Upper lobe of right lung (tissue), 1 donor: ENCODE measurements at regions not wholly inside any gene's neighbourhood (a gene's known extent, or its start where the extent isn't known, plus 50 kb on each side); places are given as distances from the start of the nearest gene placed in this dataset.

Experiments used
- ATAC-seq: fragments of 200-7000 bp; cut with Tn5 transposase; one replicate; pipeline ENCODE4 v1.9.1; 2020; ENCODE audit warnings: mild to moderate bottlenecking, moderate library complexity
- DNase-seq: peaks from one replicate; pipeline ENCODE4 v3.0.0-alpha.2; 2020
- H3K27ac ChIP-seq: fragments of 200-600 bp; one replicate; pipeline ENCODE4 v1.8.0; 2022
- H3K27me3 ChIP-seq: fragments of 200-600 bp; one replicate; pipeline ENCODE4 v1.8.0; 2022; ENCODE audit warnings: mild to moderate bottlenecking
- H3K36me3 ChIP-seq: fragments of 200-600 bp; one replicate; pipeline ENCODE4 v1.8.0; 2022
- H3K4me1 ChIP-seq: fragments of 200-600 bp; one replicate; pipeline ENCODE4 v1.8.0; 2022
- H3K4me3 ChIP-seq: fragments of 200-600 bp; one replicate; pipeline ENCODE4 v1.8.0; 2022; ENCODE audit warnings: mild to moderate bottlenecking
- H3K9me3 ChIP-seq: fragments of 200-600 bp; one replicate; pipeline ENCODE4 v1.8.0; 2022
- CTCF ChIP-seq: fragments of 200-600 bp; IDR thresholded peaks from one replicate; pipeline ENCODE4 v1.8.0; 2022; ENCODE audit warnings: antibody characterized with exemption
- intact Hi-C: fragments of 100-400 bp; cut with DNase I; formaldehyde crosslinking; loops from one replicate; pipeline ENCODE4 v1.11.0; 2022
- donor health status: DM: no; HTN: yes; CAD: no; lungs with severe emphysema.

DNA sequence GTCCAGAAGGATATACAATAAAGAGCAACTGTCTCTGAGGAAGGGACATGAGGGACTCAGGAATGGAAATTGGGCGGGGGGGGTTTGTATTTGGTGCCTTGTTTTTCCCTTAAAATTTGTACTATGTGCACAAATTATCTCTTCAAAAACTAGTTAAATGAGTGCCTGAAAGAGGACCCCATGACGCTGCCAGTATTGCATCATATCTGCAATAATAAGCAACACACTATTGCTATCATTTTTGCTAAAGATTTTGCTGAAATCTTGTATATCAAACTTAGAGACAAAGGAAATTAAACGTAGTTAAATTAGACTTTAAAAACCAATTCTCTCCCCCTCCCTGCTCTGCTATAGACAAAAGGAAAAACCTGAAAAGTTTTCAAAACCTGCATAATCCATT is 89.7 kb upstream of the SLC30A5 start:
- ATAC-seq (no peak), DNase-seq (no peak)
- Histone ChIP-seq H3K27ac (no peak overlapping the region), H3K36me3 (no peaks in the 10 kb centered on the region), H3K4me1 (no peaks in the 10 kb centered on the region), H3K27me3 (no peaks in the 10 kb centered on the region), H3K4me3 (no peak overlapping the region), H3K9me3 (no peaks in the 10 kb centered on the region)
- no peak for TF ChIP-seq CTCF
- intact Hi-C loops = no loop called here

GRCh38 chr5:69004676-69005075 is 89.1 kb upstream of the SLC30A5 start:
- ATAC-seq (no peak), DNase-seq (no peak)
- Histone ChIP-seq H3K9me3 (no peaks in the 10 kb centered on the region), H3K27ac (no peak overlapping the region), H3K27me3 (no peaks in the 10 kb centered on the region), H3K4me1 (no peaks in the 10 kb centered on the region), H3K4me3 (no peak overlapping the region), H3K36me3 (no peaks in the 10 kb centered on the region)
- TF ChIP-seq CTCF = no peak
- intact Hi-C loops = no loop called here

DNA sequence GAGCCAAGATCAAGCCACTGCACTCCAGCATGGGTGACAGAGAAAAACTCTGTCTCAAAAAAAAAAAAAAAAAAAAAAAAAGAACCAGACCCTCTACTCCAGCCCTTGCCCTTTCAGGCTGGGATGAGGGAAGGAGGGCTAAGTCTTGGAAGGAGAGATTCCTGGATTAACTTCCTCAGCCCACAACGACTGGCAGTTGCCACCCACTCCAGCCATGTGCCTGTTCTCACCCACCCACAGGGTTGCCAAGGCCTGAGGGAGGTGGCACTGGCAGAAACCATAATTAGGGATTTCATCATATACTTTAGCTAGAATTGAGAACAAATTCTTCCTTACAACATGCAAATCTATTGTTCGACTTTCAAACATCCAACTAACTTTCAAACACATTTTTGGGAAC is 87.8 kb upstream of the SLC30A5 start:
- Histone ChIP-seq H3K27me3 (no peaks in the 10 kb centered on the region), H3K27ac (no peak overlapping the region), H3K36me3 (no peaks in the 10 kb centered on the region), H3K9me3 (no peaks in the 10 kb centered on the region), H3K4me3 (no peak overlapping the region), H3K4me1 (no peaks in the 10 kb centered on the region)
- no peak for TF ChIP-seq CTCF
- no peak for DNase-seq
- intact Hi-C loops = no loop called here
- ATAC-seq = no peak

DNA sequence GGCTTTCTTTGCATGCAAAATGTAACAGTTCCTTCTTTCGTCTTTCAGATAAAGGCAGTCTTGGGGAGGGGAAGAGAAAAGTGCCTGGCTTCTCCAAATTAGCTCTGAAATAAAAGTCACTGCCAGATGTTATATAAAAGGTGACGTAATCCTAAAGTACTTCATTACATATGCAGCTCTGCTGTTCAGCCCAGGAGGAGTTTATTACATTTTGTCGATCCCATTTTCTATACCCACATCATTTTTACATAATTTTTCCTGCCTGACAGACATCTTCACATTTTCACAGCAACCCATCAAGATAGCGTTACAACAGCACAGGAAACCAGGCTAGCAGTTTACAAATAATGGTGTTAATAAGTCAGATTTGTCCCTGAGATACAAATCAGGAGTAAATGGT is 86.7 kb upstream of the SLC30A5 start:
- DNase-seq (no peak), ATAC-seq (no peak)
- no peaks in the 10 kb centered on the region for H3K9me3 ChIP-seq
- intact Hi-C loops = no loop called here
- H3K27ac ChIP-seq = no peak overlapping the region
- H3K4me3 ChIP-seq = no peak overlapping the region
- no peaks in the 10 kb centered on the region for H3K36me3 ChIP-seq
- no peaks in the 10 kb centered on the region for H3K4me1 ChIP-seq
- no peaks in the 10 kb centered on the region for H3K27me3 ChIP-seq
- TF ChIP-seq CTCF = no peak

DNA sequence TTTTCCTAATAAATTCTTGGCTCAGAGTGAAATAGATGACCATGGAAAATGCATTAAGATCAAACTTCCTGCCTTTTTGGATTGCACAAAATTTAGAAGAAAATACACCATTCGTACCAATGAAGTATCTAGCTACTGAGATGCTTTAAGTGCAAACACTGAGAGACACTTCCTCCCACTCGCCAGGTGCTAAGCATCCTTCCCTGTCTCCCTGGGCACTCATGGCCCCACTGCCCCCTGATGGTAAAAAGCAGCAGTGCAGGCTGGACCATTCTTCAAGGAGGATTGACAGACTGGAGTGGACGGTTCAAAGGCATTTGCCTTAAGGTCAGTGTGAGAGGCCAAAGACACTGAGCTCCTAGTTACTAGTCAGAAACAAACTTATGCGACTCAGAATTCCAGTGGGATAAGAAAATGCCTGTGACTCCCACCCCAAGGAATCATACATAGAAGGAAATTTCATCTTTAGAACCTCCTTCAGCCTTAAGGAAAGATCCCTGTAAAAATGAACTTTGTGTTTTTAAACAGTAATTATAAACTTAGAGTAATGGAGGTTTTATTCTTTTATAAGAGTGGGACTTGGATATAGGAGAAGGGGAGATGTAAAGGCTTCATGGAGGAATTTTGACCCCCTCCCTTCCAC is 86.0 kb upstream of the SLC30A5 start:
- intact Hi-C loops = no loop called here
- no peaks in the 10 kb centered on the region for H3K36me3 ChIP-seq
- no peaks in the 10 kb centered on the region for H3K27me3 ChIP-seq
- DNase-seq (no peak), ATAC-seq (peak; percentile 82)
- peak; percentile 77 for TF ChIP-seq CTCF
- no peak overlapping the region for H3K4me3 ChIP-seq
- H3K9me3 ChIP-seq = no peaks in the 10 kb centered on the region
- H3K27ac ChIP-seq = no peak overlapping the region
- H3K4me1 ChIP-seq = no peaks in the 10 kb centered on the region

- TF ChIP-seq CTCF = no peak
- intact Hi-C loops = no loop called here
- ATAC-seq = no peak
- H3K27ac ChIP-seq = no peak overlapping the region
- no peaks in the 10 kb centered on the region for H3K9me3 ChIP-seq
- H3K4me1 ChIP-seq = no peaks in the 10 kb centered on the region
- no peaks in the 10 kb centered on the region for H3K36me3 ChIP-seq
- H3K4me3 ChIP-seq = no peak overlapping the region
- no peak for DNase-seq
- no peaks in the 10 kb centered on the region for H3K27me3 ChIP-seq
These were observed 83.3 kb upstream of the SLC30A5 start for GRCh38 chr5:69010476-69010875.
